Subcutaneous abdominal adipose tissue (tissue), 5 donors: ENCODE measurements at regions not wholly inside any gene's neighbourhood (a gene's known extent, or its start where the extent isn't known, plus 50 kb on each side); places are given as distances from the start of the nearest gene placed in this dataset.
A peak's percentile ranks its signal among the peaks of the same experiment; 100 is the strongest.

Experiments
- H3K27ac ChIP-seq: one replicate; pipeline ENCODE4 v1.7.0; 2013; ENCODE audit warnings: low read depth, mild to moderate bottlenecking, inconsistent platforms, low read length, moderate library complexity
- H3K27me3 ChIP-seq, 5 donors: one replicate each; pipeline ENCODE4 v1.7.0; 2013; ENCODE audit warnings: low read length in 5 of 5, inconsistent platforms in 1 of 5; ENCODE audit not compliant: control insufficient read depth in 5 of 5, insufficient read depth in 4 of 5
- H3K36me3 ChIP-seq, 5 donors: one replicate each; pipeline ENCODE4 v1.7.0; 2013; ENCODE audit warnings: low read length in 5 of 5; ENCODE audit not compliant: control insufficient read depth in 5 of 5, insufficient read depth in 5 of 5
- H3K4me1 ChIP-seq, 5 donors: one replicate each; pipeline ENCODE4 v1.7.0; 2013; ENCODE audit warnings: low read length in 5 of 5, mild to moderate bottlenecking in 3 of 5, moderate library complexity in 1 of 5; ENCODE audit not compliant: control insufficient read depth in 5 of 5, insufficient read depth in 5 of 5
- H3K4me3 ChIP-seq, 5 donors: one replicate each; pipeline ENCODE4 v1.7.0; 2013; ENCODE audit warnings: low read length in 5 of 5, low read depth in 1 of 5
- H3K9ac ChIP-seq, 5 donors: one replicate each; pipeline ENCODE4 v1.7.0; 2013; ENCODE audit warnings: low read length in 5 of 5, mild to moderate bottlenecking in 4 of 5, moderate library complexity in 3 of 5
- H3K9me3 ChIP-seq, 5 donors: one replicate each; pipeline ENCODE4 v1.7.0; 2013; ENCODE audit warnings: low read length in 5 of 5; ENCODE audit not compliant: control insufficient read depth in 5 of 5
- donor health status: healthy.
- donor health status: healthy.
- donor health status: healthy.
- donor health status: healthy.
- donor health status: healthy.

- Histone ChIP-seq H3K27me3 (peaks cover 0 to 13% (median 4%) of the 10 kb centered on the region in 5 donors), H3K4me1 (peaks cover 12 to 35% (median 20%) of the 10 kb centered on the region in 5 donors), H3K9ac (no peak overlapping the region), H3K4me3 (no peak overlapping the region), H3K36me3 (no peaks in the 10 kb centered on the region), H3K27ac (no peak overlapping the region), H3K9me3 (no peaks in the 10 kb centered on the region)
These were observed 165.7 kb downstream of the RHOU start for GRCh38 chr1:228900886-228901392.

- Histone ChIP-seq H3K4me1 (peaks cover 12 to 35% (median 20%) of the 10 kb centered on the region in 5 donors), H3K9ac (no peak overlapping the region), H3K27ac (no peak overlapping the region)
These were observed 166.8 kb downstream of the RHOU start for GRCh38 chr1:228901936-228902681.

GRCh38 chr1:228902781-228903433 lies 167.6 kb downstream of the RHOU start:
- peak overlapping the region; percentile 58 for H3K27ac ChIP-seq
- no peak overlapping the region for H3K9ac ChIP-seq
- H3K4me3 ChIP-seq: peak overlapping the region in 4 of 5 donors; percentile 2 to 37 (median 34)
- H3K4me1 ChIP-seq: peaks cover 12 to 35% (median 20%) of the 10 kb centered on the region in 5 donors
- no peaks in the 10 kb centered on the region for H3K36me3 ChIP-seq
- no peaks in the 10 kb centered on the region for H3K9me3 ChIP-seq
- H3K27me3 ChIP-seq: peaks cover 0 to 13% (median 0%) of the 10 kb centered on the region in 5 donors

More at GRCh38 chr1:228901936-228902681, 166.8 kb downstream of the RHOU start:
- H3K4me3 ChIP-seq: no peak overlapping the region
- H3K9me3 ChIP-seq: no peaks in the 10 kb centered on the region
- no peaks in the 10 kb centered on the region for H3K36me3 ChIP-seq
- peaks cover 0 to 13% (median 4%) of the 10 kb centered on the region in 5 donors for H3K27me3 ChIP-seq

GRCh38 chr1:228903434-228904071 lies 168.3 kb downstream of the RHOU start:
- H3K9me3 ChIP-seq: peaks cover 0 to 3% (median 0%) of the 10 kb centered on the region in 5 donors
- H3K4me1 ChIP-seq: peaks cover 12 to 35% (median 19%) of the 10 kb centered on the region in 5 donors
- H3K27me3 ChIP-seq: peaks cover 0 to 13% (median 0%) of the 10 kb centered on the region in 5 donors
- peak overlapping the region; percentile 58 for H3K27ac ChIP-seq
- H3K9ac ChIP-seq: no peak overlapping the region
- no peaks in the 10 kb centered on the region for H3K36me3 ChIP-seq
- peak overlapping the region in 2 of 5 donors; percentile 2 to 36 for H3K4me3 ChIP-seq

DNA sequence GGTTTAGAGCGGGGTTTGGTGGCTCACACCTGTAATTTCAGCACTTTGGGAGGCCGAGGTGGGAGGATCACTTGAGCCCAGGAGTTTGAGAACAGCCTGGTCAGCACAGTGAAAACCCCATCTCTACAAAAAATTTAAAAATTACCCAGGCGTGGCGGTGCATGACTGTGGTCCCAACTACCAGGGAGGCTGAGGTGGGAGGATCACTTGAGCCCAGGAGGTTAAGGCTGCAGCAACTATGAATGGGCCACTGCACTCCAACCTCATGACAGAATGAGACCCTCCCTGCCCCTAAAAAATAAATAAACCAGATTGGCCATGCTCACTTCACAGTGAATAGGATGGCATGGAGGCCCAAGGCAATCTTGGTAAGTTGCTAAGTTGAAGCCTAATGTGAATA lies 168.9 kb downstream of the RHOU start:
- no peak overlapping the region for H3K4me3 ChIP-seq
- H3K4me1 ChIP-seq: peaks cover 12 to 35% (median 19%) of the 10 kb centered on the region in 5 donors
- H3K9me3 ChIP-seq: peaks cover 0 to 3% (median 0%) of the 10 kb centered on the region in 5 donors

DNA sequence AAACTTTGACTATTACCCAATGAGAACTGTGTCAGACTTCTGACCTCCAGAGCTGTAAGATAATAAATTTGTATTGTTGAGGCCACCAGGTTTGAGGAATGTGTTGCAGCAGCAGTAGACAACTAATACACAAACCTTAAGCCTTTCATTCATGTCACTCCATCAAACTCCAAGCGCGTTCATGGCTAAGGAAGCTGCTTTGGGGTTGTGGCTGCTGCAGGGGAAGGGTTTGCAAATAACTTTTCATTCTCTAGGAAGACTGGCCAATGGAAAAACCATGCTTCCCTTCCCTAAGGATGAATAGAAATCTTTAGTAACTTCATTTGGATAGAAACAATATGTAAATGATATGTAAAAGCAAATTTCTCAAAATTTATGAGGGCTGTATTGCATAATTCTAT lies 170.4 kb downstream of the RHOU start:
- H3K36me3 ChIP-seq: no peaks in the 10 kb centered on the region
- no peak overlapping the region for H3K4me3 ChIP-seq
- H3K27ac ChIP-seq: no peak overlapping the region
- peaks cover 0 to 5% (median 0%) of the 10 kb centered on the region in 5 donors for H3K27me3 ChIP-seq
- peaks cover 12 to 33% (median 19%) of the 10 kb centered on the region in 5 donors for H3K4me1 ChIP-seq
- H3K9ac ChIP-seq: no peak overlapping the region
- H3K9me3 ChIP-seq: peaks cover 0 to 3% (median 0%) of the 10 kb centered on the region in 5 donors

More for the DNA sequence above, 168.9 kb downstream of the RHOU start:
- Histone ChIP-seq H3K27ac (no peak overlapping the region), H3K9ac (no peak overlapping the region), H3K36me3 (no peaks in the 10 kb centered on the region), H3K27me3 (peaks cover 0 to 13% (median 0%) of the 10 kb centered on the region in 5 donors)

DNA sequence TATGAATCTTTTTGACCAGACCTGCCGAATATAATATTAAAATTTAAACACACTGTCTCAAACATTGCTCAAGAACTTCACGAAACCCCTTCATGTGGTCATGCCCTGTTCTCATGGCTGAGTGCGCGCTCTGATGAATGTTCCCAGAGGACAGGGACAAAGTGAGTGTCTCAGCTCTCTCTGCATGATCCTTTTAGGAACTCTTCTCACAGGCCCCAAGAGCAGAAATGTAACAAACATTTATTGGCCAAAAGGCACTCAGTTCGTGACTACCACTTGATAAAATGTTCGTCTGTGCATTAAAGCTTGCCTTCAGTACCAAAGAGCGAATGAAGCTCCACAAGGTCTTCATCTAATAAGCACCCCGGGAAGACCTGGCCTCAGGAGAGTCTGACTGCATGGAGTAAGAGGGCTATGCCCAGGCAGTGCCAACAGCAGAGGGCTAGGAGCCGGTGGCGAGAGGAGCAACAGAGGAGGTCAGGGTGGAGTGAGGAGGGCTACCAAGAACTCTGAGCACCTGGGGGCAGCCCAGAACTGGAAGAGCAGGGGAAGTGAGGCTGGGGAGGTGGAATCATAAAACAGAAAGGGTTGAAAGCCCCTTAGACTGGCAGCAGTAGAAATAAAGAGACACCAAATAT lies 171.1 kb downstream of the RHOU start:
- peaks cover 0 to 3% (median 0%) of the 10 kb centered on the region in 5 donors for H3K9me3 ChIP-seq
- no peak overlapping the region for H3K9ac ChIP-seq
- no peaks in the 10 kb centered on the region for H3K36me3 ChIP-seq
- no peak overlapping the region for H3K27ac ChIP-seq
- peaks cover 12 to 27% (median 19%) of the 10 kb centered on the region in 5 donors for H3K4me1 ChIP-seq
- H3K4me3 ChIP-seq: no peak overlapping the region
- H3K27me3 ChIP-seq: peaks cover 0 to 2% (median 0%) of the 10 kb centered on the region in 5 donors

DNA sequence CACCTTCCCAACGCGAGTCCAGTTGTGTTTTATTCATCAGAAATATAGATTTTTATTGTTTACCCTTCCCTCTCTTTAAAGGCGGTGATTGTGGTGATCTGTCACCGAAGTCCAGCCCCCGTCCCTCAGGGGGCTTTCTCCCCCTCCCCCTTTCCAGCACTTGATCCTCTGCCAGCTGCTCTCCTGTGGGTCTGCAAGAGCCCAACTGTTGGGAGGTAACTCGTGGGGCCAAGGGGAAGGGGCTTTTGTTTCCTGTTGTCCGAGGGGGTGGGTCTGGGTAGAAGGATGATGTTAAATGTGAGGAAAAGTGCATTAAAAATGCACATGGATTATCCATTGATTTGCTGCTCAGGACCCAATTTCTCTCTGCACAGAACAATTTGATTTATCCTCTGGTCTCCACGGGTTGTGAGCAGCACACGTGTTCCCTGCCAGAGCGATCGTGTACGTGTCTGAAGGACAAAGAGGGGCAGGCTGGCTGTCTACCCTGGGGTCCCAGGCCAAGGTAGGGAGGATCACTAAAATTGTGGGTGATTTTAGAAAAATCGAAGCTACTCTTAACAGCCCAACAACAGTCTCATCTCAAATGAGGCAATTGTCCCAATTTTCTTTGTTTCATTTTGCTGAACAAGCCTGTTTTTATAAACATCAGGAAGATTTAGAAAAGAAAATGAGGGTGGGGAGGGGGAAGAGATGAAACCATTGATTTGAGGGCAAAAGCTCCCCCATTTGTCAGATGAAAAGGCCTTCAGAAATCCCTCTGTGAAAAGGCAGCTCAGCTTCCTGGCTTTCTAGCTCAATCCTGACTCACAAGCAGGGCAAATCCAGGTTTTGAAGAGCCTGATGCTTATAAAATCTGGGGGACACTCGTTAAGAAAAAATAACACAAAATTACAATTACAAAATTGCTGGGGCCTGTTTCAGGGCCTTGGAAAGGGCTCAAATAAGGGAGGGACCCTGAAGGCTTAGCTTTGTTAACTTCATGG lies 176.2 kb downstream of the RHOU start:
- H3K9me3 ChIP-seq: peaks cover 0 to 3% (median 2%) of the 10 kb centered on the region in 5 donors
- no peaks in the 10 kb centered on the region for H3K4me1 ChIP-seq
- H3K27me3 ChIP-seq: no peaks in the 10 kb centered on the region
- H3K9ac ChIP-seq: no peak overlapping the region
- H3K36me3 ChIP-seq: no peaks in the 10 kb centered on the region
- no peak overlapping the region for H3K4me3 ChIP-seq
- H3K27ac ChIP-seq: no peak overlapping the region
